Nephron progenitor cell (in vitro differentiated cells): ENCODE measurements at regions not wholly inside any gene's neighbourhood (a gene's known extent, or its start where the extent isn't known, plus 50 kb on each side); places are given as distances from the start of the nearest gene placed in this dataset.

Experiments used
- DNase-seq: peaks from one replicate; pipeline ENCODE4 v3.0.0; 2021
- H3K27ac Mint-ChIP-seq: 2 replicates; pipeline ENCODE4 v1.8.0; 2021; ENCODE audit warnings: mild to moderate bottlenecking, moderate library complexity, mixed read lengths
- H3K27me3 Mint-ChIP-seq: 2 replicates; pipeline ENCODE4 v1.8.0; 2021; ENCODE audit warnings: mild to moderate bottlenecking, low read depth, mixed read lengths; ENCODE audit not compliant: poor library complexity
- H3K36me3 Mint-ChIP-seq: 2 replicates; pipeline ENCODE4 v1.8.0; 2021; ENCODE audit warnings: low read depth, mixed read lengths
- H3K4me1 Mint-ChIP-seq: 2 replicates; pipeline ENCODE4 v1.8.0; 2021; ENCODE audit warnings: mixed read lengths
- H3K4me3 Mint-ChIP-seq: 2 replicates; pipeline ENCODE4 v1.8.0; 2021; ENCODE audit warnings: mild to moderate bottlenecking, moderate library complexity, mixed read lengths
- H3K9me3 Mint-ChIP-seq: 2 replicates; pipeline ENCODE4 v1.8.0; 2021; ENCODE audit warnings: mild to moderate bottlenecking, moderate library complexity, mixed read lengths
- TF ChIP-seq, protein P1 (sequence below): fragments of 200-600 bp; sonication (generic); IDR thresholded peaks from 2 replicates; pipeline ENCODE4 v1.5.0; 2021; ENCODE audit warnings: antibody characterized with exemption

DNA sequence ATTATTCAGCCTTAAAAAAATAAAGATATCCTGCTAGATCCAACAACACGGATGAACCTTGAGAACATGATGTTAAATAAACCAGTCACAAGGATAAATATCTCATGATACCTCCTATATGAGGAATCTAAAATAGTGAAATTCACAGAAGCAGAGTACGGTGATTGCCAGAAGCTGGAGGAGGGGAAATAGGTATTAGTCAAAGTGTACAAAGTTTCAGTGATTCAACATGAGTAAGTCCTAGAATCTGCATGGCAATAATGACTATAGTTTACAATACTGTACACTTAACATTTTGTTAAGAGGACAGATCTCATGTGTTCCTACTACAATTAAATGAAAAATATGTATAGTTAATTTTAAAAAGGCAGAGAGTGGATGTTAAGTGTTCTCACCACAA, 206.6 kb upstream of the SLC10A2 start:
- Mint-ChIP-seq H3K27ac (no peak overlapping the region), H3K27me3 (peaks cover 2% of the 10 kb centered on the region), H3K9me3 (peaks cover 16% of the 10 kb centered on the region), H3K4me1 (peaks cover 25% of the 10 kb centered on the region), H3K4me3 (no peak overlapping the region), H3K36me3 (peaks cover under 1% of the 10 kb centered on the region)
- no peak for DNase-seq
- TF ChIP-seq, protein P1, sequence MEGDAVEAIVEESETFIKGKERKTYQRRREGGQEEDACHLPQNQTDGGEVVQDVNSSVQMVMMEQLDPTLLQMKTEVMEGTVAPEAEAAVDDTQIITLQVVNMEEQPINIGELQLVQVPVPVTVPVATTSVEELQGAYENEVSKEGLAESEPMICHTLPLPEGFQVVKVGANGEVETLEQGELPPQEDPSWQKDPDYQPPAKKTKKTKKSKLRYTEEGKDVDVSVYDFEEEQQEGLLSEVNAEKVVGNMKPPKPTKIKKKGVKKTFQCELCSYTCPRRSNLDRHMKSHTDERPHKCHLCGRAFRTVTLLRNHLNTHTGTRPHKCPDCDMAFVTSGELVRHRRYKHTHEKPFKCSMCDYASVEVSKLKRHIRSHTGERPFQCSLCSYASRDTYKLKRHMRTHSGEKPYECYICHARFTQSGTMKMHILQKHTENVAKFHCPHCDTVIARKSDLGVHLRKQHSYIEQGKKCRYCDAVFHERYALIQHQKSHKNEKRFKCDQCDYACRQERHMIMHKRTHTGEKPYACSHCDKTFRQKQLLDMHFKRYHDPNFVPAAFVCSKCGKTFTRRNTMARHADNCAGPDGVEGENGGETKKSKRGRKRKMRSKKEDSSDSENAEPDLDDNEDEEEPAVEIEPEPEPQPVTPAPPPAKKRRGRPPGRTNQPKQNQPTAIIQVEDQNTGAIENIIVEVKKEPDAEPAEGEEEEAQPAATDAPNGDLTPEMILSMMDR: no peak

DNA sequence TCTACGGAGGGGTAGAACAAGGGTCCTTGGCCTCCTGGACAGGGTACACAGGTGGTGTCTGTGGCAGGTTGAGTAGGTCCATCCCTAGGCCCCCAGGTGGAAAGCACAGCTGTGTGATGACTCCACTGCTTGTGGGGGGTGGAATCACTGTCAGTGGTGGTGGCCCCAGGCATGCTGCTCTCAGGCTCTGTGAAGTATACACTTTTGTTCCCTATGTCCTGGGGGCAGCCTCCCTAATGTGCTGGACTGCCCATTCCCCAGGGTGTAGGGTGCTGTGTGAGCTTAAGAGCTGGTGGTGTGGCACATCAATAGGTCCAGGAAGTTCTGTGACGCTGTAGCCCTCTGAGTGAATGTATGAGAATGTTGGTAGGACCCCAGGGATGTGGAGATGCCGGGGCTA, 197.2 kb upstream of the SLC10A2 start:
- Mint-ChIP-seq H3K27me3 (peaks cover 8% of the 10 kb centered on the region), H3K9me3 (peaks cover 52% of the 10 kb centered on the region), H3K36me3 (peaks cover 18% of the 10 kb centered on the region), H3K27ac (no peak overlapping the region), H3K4me3 (no peak overlapping the region), H3K4me1 (no peaks in the 10 kb centered on the region)
- DNase-seq: no peak
- TF ChIP-seq, protein P1: no peak

- TF ChIP-seq, protein P1: no peak
- Mint-ChIP-seq H3K36me3 (no peaks in the 10 kb centered on the region), H3K27ac (peak overlapping the region; percentile 26), H3K4me3 (no peak overlapping the region), H3K27me3 (peaks cover 7% of the 10 kb centered on the region), H3K4me1 (peaks cover 14% of the 10 kb centered on the region), H3K9me3 (peaks cover 18% of the 10 kb centered on the region)
- no peak for DNase-seq
These were observed 189.5 kb upstream of the SLC10A2 start for GRCh38 chr13:103255587-103256301.

- TF ChIP-seq, protein P1: no peak
- H3K27me3 Mint-ChIP-seq: peaks cover 7% of the 10 kb centered on the region
- no peak overlapping the region for H3K4me3 Mint-ChIP-seq
- H3K4me1 Mint-ChIP-seq: no peaks in the 10 kb centered on the region
- H3K9me3 Mint-ChIP-seq: peaks cover 14% of the 10 kb centered on the region
- DNase-seq: no peak
- H3K36me3 Mint-ChIP-seq: no peaks in the 10 kb centered on the region
- H3K27ac Mint-ChIP-seq: no peak overlapping the region
These were observed 183.9 kb upstream of the SLC10A2 start for GRCh38 chr13:103250071-103250470.

DNA sequence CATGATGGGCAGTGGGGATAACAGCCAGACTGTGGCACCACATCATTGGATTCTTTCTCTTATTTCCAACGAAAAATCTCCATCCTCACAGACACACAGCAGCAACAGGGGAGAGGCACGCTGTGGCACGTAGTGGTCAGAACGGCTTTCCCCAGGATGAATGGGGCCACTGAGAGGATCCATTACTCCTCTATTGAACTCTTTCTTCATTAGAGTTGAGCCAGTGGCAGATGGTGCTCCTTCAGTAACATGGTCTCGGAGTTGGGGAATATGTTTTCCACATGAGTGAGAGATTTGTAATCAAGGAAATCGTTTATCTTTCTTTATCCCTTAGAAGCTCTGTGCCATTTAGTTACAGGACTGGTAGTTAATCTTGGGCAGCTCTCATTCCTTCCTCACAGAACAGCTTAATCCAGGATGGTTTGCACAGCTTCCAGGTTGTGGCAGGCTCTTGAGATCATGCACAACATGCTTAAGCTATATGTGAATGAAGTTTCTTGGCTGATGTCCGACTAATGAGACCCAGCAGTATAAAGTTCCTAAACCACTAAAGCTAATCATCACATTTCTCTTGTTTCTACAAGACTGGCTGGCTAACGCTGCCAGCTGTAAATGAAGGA, 180.5 kb upstream of the SLC10A2 start:
- H3K4me1 Mint-ChIP-seq: no peaks in the 10 kb centered on the region
- no peaks in the 10 kb centered on the region for H3K36me3 Mint-ChIP-seq
- TF ChIP-seq, protein P1: no peak
- no peaks in the 10 kb centered on the region for H3K27me3 Mint-ChIP-seq
- H3K27ac Mint-ChIP-seq: peak overlapping the region; percentile 52
- H3K9me3 Mint-ChIP-seq: peaks cover 5% of the 10 kb centered on the region
- no peak overlapping the region for H3K4me3 Mint-ChIP-seq
- DNase-seq: no peak

DNA sequence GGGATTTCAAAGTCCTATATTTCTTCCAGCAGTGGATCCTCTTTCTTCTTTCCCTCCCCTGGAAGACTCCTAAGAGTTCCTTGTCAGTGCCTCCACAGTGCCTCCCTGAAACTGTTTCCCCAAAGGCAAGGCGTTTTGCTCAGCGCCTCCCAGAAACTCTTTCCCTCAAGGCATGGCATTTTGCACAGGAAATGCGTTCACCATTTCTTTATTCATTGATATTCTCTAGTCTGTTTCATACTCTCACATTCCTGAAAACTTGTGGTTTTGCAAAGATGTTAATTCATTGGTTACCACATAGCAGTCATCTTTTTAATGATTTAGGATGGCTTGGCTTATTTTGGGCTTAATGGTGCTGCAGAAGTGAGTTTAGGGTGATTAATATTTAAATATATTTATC, 177.3 kb upstream of the SLC10A2 start:
- H3K4me1 Mint-ChIP-seq: no peaks in the 10 kb centered on the region
- H3K9me3 Mint-ChIP-seq: no peaks in the 10 kb centered on the region
- H3K4me3 Mint-ChIP-seq: no peak overlapping the region
- DNase-seq: no peak
- TF ChIP-seq, protein P1: no peak
- H3K27ac Mint-ChIP-seq: no peak overlapping the region
- H3K27me3 Mint-ChIP-seq: no peaks in the 10 kb centered on the region
- no peaks in the 10 kb centered on the region for H3K36me3 Mint-ChIP-seq
